ENCODE measurements at regions not wholly inside any gene's neighbourhood (a gene's known extent, or its start where the extent isn't known, plus 50 kb on each side); places are given as distances from the start of the nearest gene placed in this dataset.

DNA sequence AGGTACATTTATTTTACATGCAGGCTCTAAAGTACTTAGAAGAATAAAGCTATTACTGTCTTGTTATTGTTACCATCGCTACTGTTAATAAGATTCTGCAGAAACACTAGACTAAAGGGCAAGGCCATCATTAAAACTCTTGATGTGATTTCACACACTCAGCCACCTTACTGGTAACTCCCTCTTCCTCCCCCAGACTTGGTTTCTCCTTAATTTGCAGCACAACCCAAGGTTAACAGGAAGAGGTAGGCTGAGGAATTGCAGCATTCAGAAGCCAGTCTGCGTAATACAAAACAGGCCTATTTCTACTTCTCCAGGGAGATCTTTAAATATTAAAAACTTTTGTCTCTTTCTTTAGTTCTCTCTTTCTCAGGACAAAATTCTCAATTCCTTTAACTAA is 210.3 kb downstream of the BTG1 start:
- no peak for TF ChIP-seq POLR2A (IDR thresholded peaks at IDR 0.05)
- TF ChIP-seq, protein P1, sequence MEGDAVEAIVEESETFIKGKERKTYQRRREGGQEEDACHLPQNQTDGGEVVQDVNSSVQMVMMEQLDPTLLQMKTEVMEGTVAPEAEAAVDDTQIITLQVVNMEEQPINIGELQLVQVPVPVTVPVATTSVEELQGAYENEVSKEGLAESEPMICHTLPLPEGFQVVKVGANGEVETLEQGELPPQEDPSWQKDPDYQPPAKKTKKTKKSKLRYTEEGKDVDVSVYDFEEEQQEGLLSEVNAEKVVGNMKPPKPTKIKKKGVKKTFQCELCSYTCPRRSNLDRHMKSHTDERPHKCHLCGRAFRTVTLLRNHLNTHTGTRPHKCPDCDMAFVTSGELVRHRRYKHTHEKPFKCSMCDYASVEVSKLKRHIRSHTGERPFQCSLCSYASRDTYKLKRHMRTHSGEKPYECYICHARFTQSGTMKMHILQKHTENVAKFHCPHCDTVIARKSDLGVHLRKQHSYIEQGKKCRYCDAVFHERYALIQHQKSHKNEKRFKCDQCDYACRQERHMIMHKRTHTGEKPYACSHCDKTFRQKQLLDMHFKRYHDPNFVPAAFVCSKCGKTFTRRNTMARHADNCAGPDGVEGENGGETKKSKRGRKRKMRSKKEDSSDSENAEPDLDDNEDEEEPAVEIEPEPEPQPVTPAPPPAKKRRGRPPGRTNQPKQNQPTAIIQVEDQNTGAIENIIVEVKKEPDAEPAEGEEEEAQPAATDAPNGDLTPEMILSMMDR (IDR thresholded peaks at IDR 0.05) = no peak
